ENCODE measurements at regions not wholly inside any gene's neighbourhood (a gene's known extent, or its start where the extent isn't known, plus 50 kb on each side); places are given as distances from the start of the nearest gene placed in this dataset.

DNA sequence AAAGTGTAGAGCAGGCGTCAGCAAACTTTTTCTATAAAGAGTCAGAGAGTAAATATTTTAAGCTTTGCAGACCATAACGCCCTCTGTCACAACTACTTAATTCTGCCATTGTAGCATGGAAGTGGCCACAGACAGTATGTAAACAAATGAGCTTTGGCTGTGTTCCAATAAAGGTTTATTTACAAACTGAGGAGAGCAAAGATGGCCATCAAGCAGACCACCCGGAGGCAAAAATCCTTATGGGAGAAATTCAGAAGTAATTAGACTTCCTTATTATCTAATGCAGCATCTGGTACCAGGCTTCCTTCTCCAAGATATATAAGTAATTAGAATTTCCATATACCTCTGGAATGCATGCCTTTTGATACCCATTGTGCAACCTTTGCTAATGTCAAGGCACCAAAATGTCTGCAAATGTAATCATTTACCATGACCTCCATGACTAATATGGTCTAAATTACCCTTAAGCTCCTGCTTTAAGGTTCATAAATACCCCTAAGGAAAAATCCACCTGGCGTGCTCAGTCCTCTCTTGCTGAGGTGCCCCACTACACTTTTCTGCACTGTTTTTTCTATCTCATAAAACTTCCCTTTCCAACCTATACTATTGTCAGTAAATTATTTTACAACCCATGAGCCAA, 377.8 kb downstream of the MATN1 start:
- DNase-seq = no peak

DNA sequence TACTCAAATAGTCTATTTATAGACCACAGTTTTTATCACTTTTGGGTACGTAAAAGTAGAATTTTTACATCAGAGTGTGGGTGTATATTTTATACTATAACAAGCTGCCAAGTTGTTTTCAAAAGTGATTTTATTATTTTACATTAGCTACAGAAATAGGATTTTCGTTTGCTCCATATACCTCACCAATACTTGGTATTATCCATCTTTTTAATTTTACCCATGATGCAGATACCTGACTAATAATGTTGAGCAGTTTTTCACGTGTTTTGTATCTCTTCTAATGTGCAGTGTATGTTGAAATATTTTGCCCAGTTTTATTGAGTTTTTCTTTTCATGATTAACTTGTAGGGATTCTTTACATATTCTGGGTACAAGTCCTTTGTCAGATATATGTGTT, 379.8 kb downstream of the MATN1 start:
- DNase-seq = no peak

GRCh38 chr1:30342535-30343141, 380.7 kb downstream of the MATN1 start:
- DNase-seq = no peak

DNA sequence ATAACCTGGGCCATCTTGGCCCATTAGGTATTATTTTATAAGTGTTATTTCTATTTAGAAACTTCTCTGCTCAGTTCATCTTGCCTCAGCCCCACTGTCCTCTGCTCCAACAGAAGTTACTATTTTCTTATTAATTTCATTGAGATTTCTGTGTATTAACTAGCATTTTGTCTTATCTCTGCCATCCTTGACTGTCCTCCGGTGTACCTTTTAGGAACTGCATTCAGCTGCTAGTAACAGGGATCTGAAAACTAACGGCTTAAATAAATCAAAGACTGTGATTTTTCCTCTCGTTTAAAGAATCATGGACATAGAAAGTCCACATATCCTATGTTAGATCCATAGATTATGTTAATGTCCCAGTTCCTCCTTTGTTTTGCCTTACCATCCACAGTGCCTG, 382.5 kb downstream of the MATN1 start:
- DNase-seq = no peak

- DNase-seq = no peak
These were observed 383.5 kb downstream of the MATN1 start for GRCh38 chr1:30339866-30340265.

GRCh38 chr1:30338765-30339164, 384.6 kb downstream of the MATN1 start:
- DNase-seq = no peak

GRCh38 chr1:30337324-30337620, 386.1 kb downstream of the MATN1 start:
- no peak for DNase-seq

DNA sequence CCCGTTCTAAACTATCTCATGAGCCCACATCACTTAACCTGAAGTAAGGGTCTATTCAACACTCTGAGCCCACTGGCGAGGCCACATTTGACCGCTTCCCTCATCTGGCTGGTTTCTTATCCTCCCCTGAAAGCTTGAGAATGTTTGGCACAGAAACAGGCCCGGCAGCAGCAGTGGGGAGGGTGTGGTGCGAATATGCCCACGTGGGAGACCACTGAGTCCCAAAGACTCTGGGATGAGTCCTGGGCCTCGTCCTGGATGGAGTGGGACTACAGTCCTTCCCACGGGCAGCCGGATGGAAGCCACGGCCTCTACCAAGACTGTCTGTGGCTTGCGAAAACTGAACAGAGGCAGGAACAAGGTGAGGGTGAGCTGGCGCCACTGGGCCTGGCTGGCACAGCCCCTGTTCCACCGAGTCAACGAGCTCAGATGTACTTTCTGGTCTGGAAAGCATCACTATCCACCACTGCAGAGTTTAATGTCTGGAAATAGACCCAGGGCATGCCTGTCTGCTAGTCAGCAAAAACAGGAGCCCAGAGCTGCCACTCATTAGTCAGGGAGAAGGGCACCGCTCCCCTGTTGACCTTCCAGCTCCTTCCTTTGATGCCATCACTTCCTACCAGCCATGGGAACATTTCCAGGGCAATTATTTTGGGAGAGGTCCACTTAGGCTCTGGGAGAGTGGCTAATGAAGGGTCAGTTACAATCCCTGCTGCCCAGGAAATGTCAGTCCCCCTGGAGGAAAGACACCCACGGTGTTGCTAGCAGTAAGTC, 386.6 kb downstream of the MATN1 start:
- no peak for DNase-seq

DNA sequence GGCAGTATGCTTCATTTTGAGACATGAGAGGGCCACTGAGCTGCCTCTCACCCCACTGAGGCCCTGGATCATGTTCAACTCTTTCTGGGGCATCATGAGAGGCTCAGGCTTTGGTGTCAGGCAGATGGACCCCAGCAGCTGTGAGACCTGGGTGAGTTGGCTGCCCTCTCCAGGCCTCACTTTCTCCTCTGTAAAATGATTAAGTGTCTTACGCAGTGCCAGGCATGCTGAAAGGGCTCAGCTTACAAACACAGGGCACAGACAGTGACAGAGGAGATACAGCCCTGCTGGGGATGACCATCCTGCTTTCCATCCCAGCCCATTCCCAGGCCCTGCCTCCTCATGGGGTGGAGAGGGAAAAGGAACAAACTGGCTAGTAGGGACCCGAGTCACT, 387.4 kb downstream of the MATN1 start:
- no peak for DNase-seq

DNA sequence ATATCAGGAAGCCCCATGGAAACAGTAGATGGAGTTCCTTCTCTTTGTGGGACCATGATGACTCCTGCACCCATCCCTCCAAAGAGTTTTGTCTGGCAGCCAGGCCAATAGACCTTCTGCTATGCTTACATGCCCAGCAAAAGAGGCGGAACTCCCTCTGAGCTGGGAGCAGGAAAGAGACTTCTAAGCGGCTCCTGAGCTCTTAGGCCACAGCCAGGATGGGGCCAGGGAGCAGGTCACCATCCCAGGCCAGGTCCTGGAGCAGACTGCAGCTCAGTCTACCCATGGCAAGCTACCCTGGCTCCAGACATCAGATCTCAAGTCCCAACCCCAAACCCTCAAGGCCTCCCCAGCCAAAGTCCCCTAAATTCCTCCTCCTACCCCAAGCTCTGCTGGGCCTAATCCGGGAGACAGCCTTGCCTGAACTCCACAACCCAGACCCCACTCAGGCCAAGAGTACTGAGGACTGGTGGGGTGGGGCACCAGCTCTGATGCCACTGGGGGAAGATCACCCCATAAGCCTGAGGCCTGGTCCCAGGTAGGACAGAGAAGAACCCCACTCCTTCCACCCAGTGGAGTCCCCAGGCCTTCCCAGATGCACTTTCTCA, 387.9 kb downstream of the MATN1 start:
- DNase-seq = no peak

DNA sequence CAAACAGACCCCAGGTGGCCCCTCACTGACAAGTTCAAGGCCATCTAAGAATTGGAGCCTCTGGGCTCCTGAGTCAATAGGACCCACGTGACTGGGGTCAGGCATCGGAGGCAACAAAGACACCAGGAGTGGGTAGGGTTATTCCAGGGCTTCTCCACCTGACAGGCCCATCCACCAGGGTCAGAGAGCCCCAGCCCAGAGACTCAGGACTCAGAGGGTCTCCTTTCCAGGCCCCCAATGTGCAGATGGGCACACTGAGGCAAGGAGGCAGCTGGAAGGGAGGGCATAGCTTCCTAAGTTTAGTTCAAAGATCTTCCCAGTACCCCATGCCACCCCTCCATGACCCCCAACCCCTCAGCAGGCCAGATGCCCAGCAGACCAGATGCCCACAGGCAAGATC, 388.6 kb downstream of the MATN1 start:
- no peak for DNase-seq

DNA sequence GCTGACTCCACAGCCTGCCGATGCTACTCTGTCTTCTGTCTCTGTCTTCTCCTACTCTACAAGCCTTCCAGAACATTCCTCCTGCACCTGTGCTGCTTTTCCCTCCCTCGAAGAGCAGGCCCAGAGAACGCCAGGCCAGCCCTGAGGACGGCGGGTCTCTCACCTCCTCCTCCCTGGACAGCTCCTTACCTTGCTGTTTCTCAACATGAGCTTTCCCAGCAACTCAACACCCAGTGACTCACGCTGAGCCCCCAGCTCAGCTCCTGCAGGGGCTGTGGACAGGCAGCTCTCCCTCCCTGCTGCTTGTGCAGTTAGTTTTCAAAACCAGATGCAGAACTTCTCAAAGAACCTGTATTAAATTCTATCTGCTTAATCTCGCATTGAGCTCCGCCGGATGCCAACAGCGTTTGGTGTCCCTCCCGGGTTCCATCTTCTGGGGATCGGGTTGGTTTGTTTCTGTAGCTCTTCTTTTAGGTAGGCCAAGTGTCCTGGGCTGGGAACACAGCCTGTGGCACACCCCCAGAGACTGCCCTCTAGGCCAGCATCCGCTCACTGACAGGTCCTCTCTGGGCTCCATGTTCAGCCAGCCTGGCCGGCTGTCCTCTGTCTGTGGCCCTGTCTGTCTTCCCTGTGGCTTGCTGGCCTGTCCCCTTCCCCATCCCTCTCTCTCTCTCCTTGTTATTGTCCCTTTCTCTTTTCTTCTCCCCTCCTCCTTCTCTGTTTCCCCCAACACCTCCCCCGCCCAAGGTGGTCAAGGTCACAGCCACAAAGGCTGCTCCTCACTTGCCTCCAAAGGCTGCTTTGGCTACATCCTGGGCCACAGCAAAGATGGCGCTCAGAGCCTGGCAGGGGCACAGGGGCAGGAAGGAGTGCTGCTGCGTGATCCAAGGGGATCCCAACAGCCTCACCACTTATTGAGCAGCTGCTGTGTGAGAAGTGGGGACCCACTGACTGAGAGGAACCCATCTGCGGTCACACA, 391.0 kb downstream of the MATN1 start:
- DNase-seq = no peak

GRCh38 chr1:30331415-30332065, 391.8 kb downstream of the MATN1 start:
- DNase-seq = no peak

DNA sequence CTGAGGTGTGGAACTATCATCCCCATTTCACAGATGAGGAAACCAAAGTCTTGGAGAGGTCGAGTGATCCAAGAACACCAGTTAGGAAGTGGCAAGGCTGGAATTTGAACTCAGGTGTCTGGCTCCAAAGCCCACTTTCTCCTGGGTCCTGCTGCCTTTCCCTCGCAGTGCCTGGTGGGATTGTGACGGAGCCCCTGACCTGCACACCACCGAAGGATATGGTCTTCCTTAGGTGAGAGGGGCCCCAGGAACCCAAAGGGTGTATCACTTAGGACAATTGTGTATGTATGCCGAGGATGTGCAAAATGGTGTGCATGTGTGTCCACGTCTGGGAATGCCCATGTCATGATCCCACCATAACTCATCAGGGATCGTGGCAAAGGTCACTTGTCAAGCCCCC, 392.7 kb downstream of the MATN1 start:
- DNase-seq = no peak

- no peak for DNase-seq
These were observed 393.4 kb downstream of the MATN1 start for GRCh38 chr1:30329802-30330557.

- DNase-seq = no peak
These were observed 394.1 kb downstream of the MATN1 start for GRCh38 chr1:30329263-30329753.

DNA sequence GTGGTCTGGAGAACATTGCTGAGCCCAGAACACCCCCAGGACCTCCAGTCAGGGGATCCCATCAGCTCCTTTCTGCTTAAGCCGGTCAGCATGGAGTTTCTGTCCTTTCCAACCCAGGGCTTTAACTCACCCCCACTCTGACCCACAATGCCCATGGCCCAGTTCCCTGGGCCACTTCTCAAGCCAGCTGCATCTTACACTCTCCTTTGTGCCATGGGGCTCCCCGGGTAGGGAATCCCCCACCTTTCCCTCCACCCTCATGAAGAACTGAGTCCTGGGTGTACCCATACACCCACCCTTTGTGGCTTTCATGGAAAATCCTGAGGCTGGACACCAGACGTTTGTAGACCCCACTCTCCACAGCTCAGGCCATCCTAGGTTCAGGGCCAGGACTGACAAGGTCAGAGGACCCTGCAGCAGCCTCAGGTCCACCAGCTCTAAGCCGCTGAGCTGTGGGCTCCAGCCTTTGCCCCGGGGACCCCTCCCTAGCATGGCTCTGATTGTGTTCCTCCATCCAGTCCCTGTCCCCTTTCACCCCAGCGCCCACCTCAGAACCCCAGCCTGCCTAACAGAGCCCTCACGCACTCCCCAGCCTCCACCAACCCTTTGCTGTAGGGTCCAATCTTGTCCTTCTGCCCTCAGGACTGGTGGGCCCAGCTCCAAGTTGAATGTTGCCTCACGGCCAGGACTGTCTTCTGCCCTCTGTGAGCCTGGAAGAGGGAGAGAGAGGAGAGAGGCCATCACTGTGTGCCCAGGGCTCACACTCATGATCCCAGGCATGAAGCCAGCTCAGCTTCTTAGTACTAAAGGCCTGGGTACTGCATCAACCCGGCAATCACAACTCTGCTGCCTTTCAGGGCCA, 394.8 kb downstream of the MATN1 start:
- no peak for DNase-seq

GRCh38 chr1:30328100-30328370, 395.4 kb downstream of the MATN1 start:
- no peak for DNase-seq

- DNase-seq = no peak
These were observed 395.9 kb downstream of the MATN1 start for GRCh38 chr1:30327370-30328099.

GRCh38 chr1:30325999-30326398, 397.4 kb downstream of the MATN1 start:
- DNase-seq = no peak
